Skeletal muscle tissue (tissue), 3 donors: ENCODE measurements at regions not wholly inside any gene's neighbourhood (a gene's known extent, or its start where the extent isn't known, plus 50 kb on each side); places are given as distances from the start of the nearest gene placed in this dataset.

Experiments used
- H3K27ac ChIP-seq: one replicate; pipeline ENCODE4 v1.7.0; 2013; ENCODE audit warnings: mild to moderate bottlenecking, low read depth, low read length, inconsistent platforms
- H3K27me3 ChIP-seq, 3 donors: one replicate each; pipeline ENCODE4 v1.7.0; 2013; ENCODE audit warnings: low read length in 3 of 3; ENCODE audit not compliant: control insufficient read depth in 3 of 3, insufficient read depth in 3 of 3
- H3K36me3 ChIP-seq, 3 donors: one replicate each; pipeline ENCODE4 v1.7.0; 2013; ENCODE audit warnings: low read length in 3 of 3; ENCODE audit not compliant: control insufficient read depth in 3 of 3, insufficient read depth in 3 of 3
- H3K4me1 ChIP-seq, 3 donors: one replicate each; pipeline ENCODE4 v1.7.0; 2013; ENCODE audit warnings: low read length in 3 of 3, mild to moderate bottlenecking in 3 of 3; ENCODE audit not compliant: control insufficient read depth in 3 of 3, insufficient read depth in 3 of 3
- H3K4me3 ChIP-seq, 3 donors: one replicate each; pipeline ENCODE4 v1.7.0; 2013; ENCODE audit warnings: low read length in 3 of 3
- H3K9ac ChIP-seq, 3 donors: one replicate each; pipeline ENCODE4 v1.7.0; 2013; ENCODE audit warnings: low read length in 3 of 3, mild to moderate bottlenecking in 3 of 3, moderate library complexity in 2 of 3, low read depth in 1 of 3
- H3K9me3 ChIP-seq, 3 donors: one replicate each; pipeline ENCODE4 v1.7.0; 2013; ENCODE audit warnings: low read length in 3 of 3; ENCODE audit not compliant: control insufficient read depth in 3 of 3
- donor health status: Osteomylitis.

DNA sequence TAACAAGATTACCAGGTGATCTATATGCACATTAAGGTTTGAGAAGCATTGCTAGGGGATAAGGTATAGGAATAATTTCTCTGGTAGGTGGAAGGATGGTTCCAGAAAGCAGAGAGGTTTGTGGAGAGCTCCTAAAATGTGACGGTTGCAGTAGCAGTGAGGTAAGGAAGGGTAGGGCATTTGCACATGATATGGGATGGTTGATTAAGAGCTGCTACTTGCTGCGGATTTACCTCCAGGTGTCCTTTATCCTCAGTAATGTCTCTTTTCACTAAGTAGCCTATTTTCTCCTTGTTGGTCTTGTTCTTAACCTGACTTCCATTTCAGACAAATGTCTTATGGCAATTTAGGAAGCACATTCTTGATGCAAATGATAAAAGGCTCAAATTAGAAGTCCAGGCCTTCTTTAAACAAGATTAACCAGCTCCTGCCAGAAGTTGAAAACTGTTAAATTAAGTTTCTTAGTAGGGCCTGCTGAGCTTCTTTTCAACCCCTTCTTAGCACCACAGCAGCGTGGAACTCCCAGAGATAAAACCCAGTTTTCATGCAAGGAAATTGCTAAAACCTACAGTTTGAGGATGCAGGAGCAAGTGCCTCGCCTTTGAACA is 231.1 kb upstream of the GADL1 start:
- Histone ChIP-seq H3K36me3 (no peaks in the 10 kb centered on the region), H3K4me1 (peaks cover 0 to 1% (median 0%) of the 10 kb centered on the region in 3 donors), H3K9me3 (no peaks in the 10 kb centered on the region), H3K27me3 (no peaks in the 10 kb centered on the region), H3K4me3 (no peak overlapping the region), H3K27ac (no peak overlapping the region), H3K9ac (no peak overlapping the region)

DNA sequence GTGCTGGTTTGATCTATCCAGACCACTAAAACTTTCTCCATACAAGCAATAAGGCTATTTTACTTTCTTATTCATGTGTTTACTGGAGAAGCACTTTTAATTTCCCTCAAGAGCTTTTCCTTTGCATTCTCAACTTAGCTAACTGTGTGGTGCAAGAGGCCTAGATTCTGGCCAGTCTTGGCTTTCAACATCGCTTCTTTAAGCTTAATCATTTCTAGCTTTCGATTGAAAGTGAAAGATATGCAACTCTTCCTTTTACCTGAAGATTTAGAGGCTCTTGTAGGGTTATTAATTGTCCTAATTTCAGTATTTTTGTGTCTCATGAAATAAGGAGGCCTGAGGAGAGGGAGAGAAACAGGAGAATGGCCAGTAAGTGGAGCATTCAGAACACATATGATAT is 234.8 kb upstream of the GADL1 start:
- Histone ChIP-seq H3K27me3 (no peaks in the 10 kb centered on the region), H3K9ac (no peak overlapping the region), H3K27ac (no peak overlapping the region), H3K9me3 (no peaks in the 10 kb centered on the region), H3K4me3 (no peak overlapping the region), H3K4me1 (peaks cover 0 to 2% (median 0%) of the 10 kb centered on the region in 3 donors), H3K36me3 (no peaks in the 10 kb centered on the region)

GRCh38 chr3:31132132-31132769 is 237.8 kb upstream of the GADL1 start:
- no peak overlapping the region for H3K27ac ChIP-seq
- H3K27me3 ChIP-seq, result no peaks in the 10 kb centered on the region
- H3K9me3 ChIP-seq, result no peaks in the 10 kb centered on the region
- no peak overlapping the region for H3K9ac ChIP-seq
- H3K4me3 ChIP-seq, result no peak overlapping the region
- peaks cover 0 to 2% (median 0%) of the 10 kb centered on the region in 3 donors for H3K4me1 ChIP-seq
- H3K36me3 ChIP-seq, result no peaks in the 10 kb centered on the region

GRCh38 chr3:31133541-31133940 is 239.1 kb upstream of the GADL1 start:
- Histone ChIP-seq H3K9ac (no peak overlapping the region), H3K4me3 (no peak overlapping the region), H3K4me1 (peaks cover 0 to 2% (median 0%) of the 10 kb centered on the region in 3 donors), H3K9me3 (no peaks in the 10 kb centered on the region), H3K27ac (no peak overlapping the region), H3K36me3 (no peaks in the 10 kb centered on the region), H3K27me3 (no peaks in the 10 kb centered on the region)

GRCh38 chr3:31135546-31135945 is 241.1 kb upstream of the GADL1 start:
- Histone ChIP-seq H3K4me3 (no peak overlapping the region), H3K4me1 (peaks cover 0 to under 1% (median 0%) of the 10 kb centered on the region in 3 donors), H3K27me3 (no peaks in the 10 kb centered on the region), H3K9me3 (no peaks in the 10 kb centered on the region), H3K36me3 (no peaks in the 10 kb centered on the region), H3K9ac (no peak overlapping the region), H3K27ac (no peak overlapping the region)

DNA sequence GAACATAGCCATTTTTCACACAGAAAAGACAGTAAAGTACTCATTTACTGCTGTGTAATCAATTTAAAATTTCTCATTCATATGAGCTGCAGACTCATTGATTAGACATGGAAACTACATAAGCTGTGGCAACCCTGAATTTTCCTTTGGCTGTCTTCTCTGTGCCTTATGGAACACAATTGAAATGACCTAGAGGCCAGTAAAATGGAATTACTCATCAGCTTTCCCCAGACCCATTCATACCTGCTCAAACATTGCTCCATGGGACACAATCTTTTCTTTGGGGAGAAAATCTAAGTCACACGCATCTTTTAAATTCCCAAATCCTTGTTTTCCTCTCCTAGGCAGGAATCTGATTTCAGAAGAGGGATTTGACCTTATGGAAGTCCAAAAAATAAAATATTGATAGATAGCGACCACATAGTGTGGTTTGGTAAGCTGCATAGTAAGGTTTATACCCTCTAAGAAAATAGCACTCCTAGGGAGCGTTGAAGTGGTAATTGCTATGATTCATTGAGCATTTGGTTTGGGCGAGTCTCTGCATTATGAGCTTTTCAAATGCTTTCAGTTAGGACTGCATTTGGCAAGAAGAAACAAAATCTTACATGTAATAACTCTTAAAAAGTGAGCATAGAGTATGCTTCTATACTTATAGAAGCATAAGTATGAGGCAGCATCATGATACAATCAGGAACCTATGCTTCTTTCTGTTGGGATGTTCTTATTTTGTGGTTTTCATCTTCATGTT is 243.4 kb upstream of the GADL1 start:
- H3K4me3 ChIP-seq, result no peak overlapping the region
- no peaks in the 10 kb centered on the region for H3K36me3 ChIP-seq
- no peaks in the 10 kb centered on the region for H3K9me3 ChIP-seq
- H3K4me1 ChIP-seq, result no peaks in the 10 kb centered on the region
- no peaks in the 10 kb centered on the region for H3K27me3 ChIP-seq
- H3K9ac ChIP-seq, result no peak overlapping the region
- no peak overlapping the region for H3K27ac ChIP-seq

- Histone ChIP-seq H3K36me3 (no peaks in the 10 kb centered on the region), H3K4me1 (no peaks in the 10 kb centered on the region), H3K27me3 (no peaks in the 10 kb centered on the region), H3K9ac (no peak overlapping the region), H3K27ac (no peak overlapping the region), H3K4me3 (no peak overlapping the region), H3K9me3 (no peaks in the 10 kb centered on the region)
These were observed 246.0 kb upstream of the GADL1 start for GRCh38 chr3:31140470-31140869.

GRCh38 chr3:31142139-31142538 is 247.7 kb upstream of the GADL1 start:
- H3K9ac ChIP-seq, result no peak overlapping the region
- no peaks in the 10 kb centered on the region for H3K36me3 ChIP-seq
- no peaks in the 10 kb centered on the region for H3K4me1 ChIP-seq
- no peak overlapping the region for H3K4me3 ChIP-seq
- peaks cover 0 to 2% (median 0%) of the 10 kb centered on the region in 3 donors for H3K9me3 ChIP-seq
- no peak overlapping the region for H3K27ac ChIP-seq
- no peaks in the 10 kb centered on the region for H3K27me3 ChIP-seq

DNA sequence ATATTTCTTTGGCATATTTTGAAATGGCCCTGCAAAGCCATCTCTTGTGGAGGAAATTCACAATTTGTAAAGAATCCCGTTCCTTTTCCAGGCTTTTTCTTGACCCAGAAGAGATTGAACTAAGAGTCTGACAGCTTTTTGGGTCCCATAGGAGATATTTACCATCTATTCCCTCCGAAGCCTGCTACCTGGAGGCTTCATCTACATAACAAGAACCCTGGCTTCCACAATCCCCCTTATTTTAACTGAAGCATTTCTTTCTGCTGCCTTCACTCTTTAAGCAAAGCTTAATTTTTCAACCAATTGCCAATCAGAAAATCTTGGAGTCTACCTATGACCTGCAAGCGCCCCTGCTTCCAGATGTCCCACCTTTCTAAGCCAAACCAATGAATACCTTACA is 248.1 kb upstream of the GADL1 start:
- Histone ChIP-seq H3K4me1 (no peaks in the 10 kb centered on the region), H3K4me3 (no peak overlapping the region), H3K27me3 (no peaks in the 10 kb centered on the region), H3K27ac (no peak overlapping the region), H3K36me3 (no peaks in the 10 kb centered on the region), H3K9me3 (peaks cover 0 to 2% (median 0%) of the 10 kb centered on the region in 3 donors), H3K9ac (no peak overlapping the region)

GRCh38 chr3:31145062-31145461 is 250.6 kb upstream of the GADL1 start:
- H3K27me3 ChIP-seq, result no peaks in the 10 kb centered on the region
- no peak overlapping the region for H3K4me3 ChIP-seq
- H3K9ac ChIP-seq, result no peak overlapping the region
- H3K27ac ChIP-seq, result no peak overlapping the region
- H3K9me3 ChIP-seq, result peaks cover 0 to 2% (median 0%) of the 10 kb centered on the region in 3 donors
- H3K4me1 ChIP-seq, result no peaks in the 10 kb centered on the region
- H3K36me3 ChIP-seq, result no peaks in the 10 kb centered on the region
